Neural crest cell (in vitro differentiated cells): ENCODE measurements at regions not wholly inside any gene's neighbourhood (a gene's known extent, or its start where the extent isn't known, plus 50 kb on each side); places are given as distances from the start of the nearest gene placed in this dataset.

Experiments
- DNase-seq: peaks from one replicate; pipeline ENCODE4 v3.0.0; 2021; ENCODE audit warnings: low read depth, mixed read lengths, low spot score
- H3K27ac Mint-ChIP-seq: one replicate; pipeline ENCODE4 v1.8.0; 2021; ENCODE audit warnings: mild to moderate bottlenecking, mixed read lengths; ENCODE audit not compliant: unreplicated experiment
- H3K27me3 Mint-ChIP-seq: 2 replicates; pipeline ENCODE4 v1.8.0; 2021; ENCODE audit warnings: low read depth, mild to moderate bottlenecking, mixed read lengths
- H3K36me3 Mint-ChIP-seq: 2 replicates; pipeline ENCODE4 v1.8.0; 2021; ENCODE audit warnings: low read depth, mild to moderate bottlenecking, mixed read lengths
- H3K4me1 Mint-ChIP-seq: 2 replicates; pipeline ENCODE4 v1.8.0; 2021; ENCODE audit warnings: mixed read lengths
- H3K4me3 Mint-ChIP-seq: one replicate; pipeline ENCODE4 v1.8.0; 2021; ENCODE audit warnings: mild to moderate bottlenecking, mixed read lengths
- H3K9me3 Mint-ChIP-seq: 2 replicates; pipeline ENCODE4 v1.8.0; 2021; ENCODE audit warnings: mixed read lengths
- CTCF ChIP-seq: fragments of 200-600 bp; sonication (generic); conservative IDR thresholded peaks from 2 replicates; pipeline ENCODE4 v1.5.0; 2021; ENCODE audit warnings: antibody characterized with exemption, mild to moderate bottlenecking

- no peaks in the 10 kb centered on the region for H3K9me3 Mint-ChIP-seq
- TF ChIP-seq CTCF, result no peak
- DNase-seq, result no peak
- no peaks in the 10 kb centered on the region for H3K27me3 Mint-ChIP-seq
- H3K27ac Mint-ChIP-seq, result peak overlapping the region; percentile 57
- H3K4me1 Mint-ChIP-seq, result no peaks in the 10 kb centered on the region
- peaks cover 2% of the 10 kb centered on the region for H3K36me3 Mint-ChIP-seq
- H3K4me3 Mint-ChIP-seq, result no peak overlapping the region
Measured at GRCh38 chr10:94232711-94233383, 129.9 kb downstream of the NOC3L start.

GRCh38 chr10:94235461-94235860 lies 127.3 kb downstream of the NOC3L start:
- no peaks in the 10 kb centered on the region for H3K4me1 Mint-ChIP-seq
- H3K27ac Mint-ChIP-seq, result no peak overlapping the region
- H3K27me3 Mint-ChIP-seq, result no peaks in the 10 kb centered on the region
- no peaks in the 10 kb centered on the region for H3K9me3 Mint-ChIP-seq
- TF ChIP-seq CTCF, result no peak
- H3K36me3 Mint-ChIP-seq, result peaks cover 2% of the 10 kb centered on the region
- H3K4me3 Mint-ChIP-seq, result no peak overlapping the region
- DNase-seq, result no peak

DNA sequence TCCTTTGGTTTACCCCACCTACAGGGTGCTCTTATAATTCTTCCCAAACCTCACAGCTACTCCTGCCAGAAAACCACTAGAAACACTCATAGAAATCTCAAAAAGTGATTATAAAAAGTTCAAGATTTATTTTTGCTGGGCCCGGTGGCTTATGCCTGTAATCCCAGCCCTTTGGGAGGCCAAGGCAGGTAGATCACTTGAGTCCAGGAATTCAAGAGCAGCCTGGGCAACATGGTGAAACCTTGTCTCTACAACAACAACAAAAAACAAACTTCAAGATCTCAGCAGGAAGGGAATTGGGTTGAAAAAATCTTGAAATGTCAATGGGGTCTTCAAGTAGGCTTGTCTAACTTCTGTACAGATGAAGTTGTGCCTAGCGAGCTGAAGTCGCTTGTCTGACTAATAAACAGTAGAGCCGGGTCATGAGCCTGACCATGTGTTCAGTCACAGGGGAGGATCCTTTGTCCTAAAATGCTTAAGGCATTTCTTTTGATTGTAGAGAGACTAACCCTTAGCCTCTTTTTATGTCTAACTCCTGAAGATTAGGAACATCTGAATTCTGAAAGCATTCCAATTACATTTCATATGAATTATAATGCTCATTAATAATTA lies 124.6 kb downstream of the NOC3L start:
- H3K4me3 Mint-ChIP-seq, result no peak overlapping the region
- DNase-seq, result no peak
- H3K36me3 Mint-ChIP-seq, result no peaks in the 10 kb centered on the region
- H3K27me3 Mint-ChIP-seq, result no peaks in the 10 kb centered on the region
- no peak overlapping the region for H3K27ac Mint-ChIP-seq
- H3K9me3 Mint-ChIP-seq, result no peaks in the 10 kb centered on the region
- no peak for TF ChIP-seq CTCF
- H3K4me1 Mint-ChIP-seq, result no peaks in the 10 kb centered on the region

GRCh38 chr10:94239696-94240095 lies 123.0 kb downstream of the NOC3L start:
- H3K4me3 Mint-ChIP-seq, result no peak overlapping the region
- no peaks in the 10 kb centered on the region for H3K4me1 Mint-ChIP-seq
- H3K36me3 Mint-ChIP-seq, result no peaks in the 10 kb centered on the region
- TF ChIP-seq CTCF, result no peak
- H3K9me3 Mint-ChIP-seq, result no peaks in the 10 kb centered on the region
- DNase-seq, result no peak
- H3K27me3 Mint-ChIP-seq, result no peaks in the 10 kb centered on the region
- H3K27ac Mint-ChIP-seq, result no peak overlapping the region

- no peaks in the 10 kb centered on the region for H3K36me3 Mint-ChIP-seq
- no peak overlapping the region for H3K4me3 Mint-ChIP-seq
- no peak for DNase-seq
- TF ChIP-seq CTCF, result no peak
- H3K9me3 Mint-ChIP-seq, result no peaks in the 10 kb centered on the region
- no peaks in the 10 kb centered on the region for H3K4me1 Mint-ChIP-seq
- no peak overlapping the region for H3K27ac Mint-ChIP-seq
- no peaks in the 10 kb centered on the region for H3K27me3 Mint-ChIP-seq
Measured at GRCh38 chr10:94240491-94240890, 122.2 kb downstream of the NOC3L start.
